Endometrium (tissue), 2 donors: ENCODE measurements at regions not wholly inside any gene's neighbourhood (a gene's known extent, or its start where the extent isn't known, plus 50 kb on each side); places are given as distances from the start of the nearest gene placed in this dataset.
"Not testable (repeated sequence)": the region's sequence is repeated elsewhere in the genome, so short reads cannot be mapped to it uniquely, and the experiment has no call there.

ENCODE experiments used
- FAIRE-seq: peaks from 2 replicates; lab custom pipeline; 2012; peaks lifted over from hg19 to GRCh38; lab: Jason Lieb, UNC
- donor health status: control.
- donor health status: control.

- no peak for FAIRE-seq
Measured at GRCh38 chr5:143527808-143528207, 124.3 kb upstream of the NR3C1 start.

- FAIRE-seq, result no peak
Measured at GRCh38 chr5:143525176-143525575, 121.7 kb upstream of the NR3C1 start.

GRCh38 chr5:143524338-143524945, 121.0 kb upstream of the NR3C1 start:
- FAIRE-seq, result no peak

GRCh38 chr5:143521846-143522400, 118.4 kb upstream of the NR3C1 start:
- no peak for FAIRE-seq

- no peak for FAIRE-seq
Measured at GRCh38 chr5:143521141-143521540, 117.7 kb upstream of the NR3C1 start.

- FAIRE-seq, result not testable (repeated sequence)
Measured at GRCh38 chr5:143519215-143519614, 115.7 kb upstream of the NR3C1 start.

GRCh38 chr5:143517824-143518223, 114.3 kb upstream of the NR3C1 start:
- not testable (repeated sequence) for FAIRE-seq

GRCh38 chr5:143516249-143516648, 112.8 kb upstream of the NR3C1 start:
- FAIRE-seq, result no peak

GRCh38 chr5:143515829-143516228, 112.3 kb upstream of the NR3C1 start:
- FAIRE-seq, result no peak

GRCh38 chr5:143514616-143515335, 111.3 kb upstream of the NR3C1 start:
- no peak for FAIRE-seq

GRCh38 chr5:143513720-143514119, 110.2 kb upstream of the NR3C1 start:
- FAIRE-seq, result no peak

- FAIRE-seq, result no peak
Measured at GRCh38 chr5:143511736-143512135, 108.2 kb upstream of the NR3C1 start.

GRCh38 chr5:143509758-143510221, 106.3 kb upstream of the NR3C1 start:
- FAIRE-seq, result no peak

GRCh38 chr5:143506836-143507552, 103.5 kb upstream of the NR3C1 start:
- peak; percentile 31 for FAIRE-seq

GRCh38 chr5:143505934-143506333, 102.4 kb upstream of the NR3C1 start:
- no peak for FAIRE-seq

GRCh38 chr5:143505354-143505753, 101.9 kb upstream of the NR3C1 start:
- no peak for FAIRE-seq

- no peak for FAIRE-seq
Measured at GRCh38 chr5:143501310-143502044, 98.0 kb upstream of the NR3C1 start.

- FAIRE-seq, result no peak
Measured at GRCh38 chr5:143499480-143500114, 96.1 kb upstream of the NR3C1 start.

- FAIRE-seq, result no peak
Measured at GRCh38 chr5:143498821-143499220, 95.3 kb upstream of the NR3C1 start.

GRCh38 chr5:143497749-143498148, 94.3 kb upstream of the NR3C1 start:
- FAIRE-seq, result no peak

GRCh38 chr5:143496943-143497342, 93.5 kb upstream of the NR3C1 start:
- no peak for FAIRE-seq

GRCh38 chr5:143495821-143496275, 92.4 kb upstream of the NR3C1 start:
- FAIRE-seq, result no peak
